SK-N-SH treated with all-trans-retinoic acid at 6 μM for 48 hours (cell line): ENCODE measurements at regions not wholly inside any gene's neighbourhood (a gene's known extent, or its start where the extent isn't known, plus 50 kb on each side); places are given as distances from the start of the nearest gene placed in this dataset.

Experiments
- ATAC-seq: fragments of 200-7000 bp; cut with Tn5 transposase; 3 replicates; pipeline ENCODE4 v1.9.1; 2020; ENCODE audit warnings: mild to moderate bottlenecking, moderate library complexity
- ARNTL ChIP-seq: fragments of 450-650 bp; formaldehyde crosslinking; IDR thresholded peaks from 2 replicates; pipeline ENCODE4 v1.5.0; 2020; ENCODE audit warnings: low read depth, mild to moderate bottlenecking, moderate library complexity, borderline replicate concordance
- BACH2 ChIP-seq: fragments of 250-450 bp; sonication (Bioruptor Pico); IDR thresholded peaks from 2 replicates; pipeline ENCODE4 v1.9.0; 2021; ENCODE audit warnings: mild to moderate bottlenecking, borderline replicate concordance
- CSDC2 ChIP-seq: fragments of 250-450 bp; sonication (Bioruptor Pico); IDR thresholded peaks from 2 replicates; pipeline ENCODE4 v1.5.0; 2020; ENCODE audit warnings: mild to moderate bottlenecking, moderate library complexity
- CSRNP3 ChIP-seq: fragments of 250-450 bp; sonication (Bioruptor Pico); IDR thresholded peaks from 2 replicates; pipeline ENCODE4 v1.5.1; 2021; ENCODE audit warnings: mild to moderate bottlenecking, moderate library complexity
- ESRRG ChIP-seq: fragments of 250-450 bp; sonication (Bioruptor Pico); IDR thresholded peaks from 2 replicates; pipeline ENCODE4 v1.6.1; 2021; ENCODE audit warnings: mild to moderate bottlenecking
- ISL1 ChIP-seq: fragments of 250-450 bp; sonication (Bioruptor Pico); IDR thresholded peaks from 2 replicates; pipeline ENCODE4 v2.1.2; 2022; ENCODE audit warnings: mild to moderate bottlenecking, moderate library complexity
- OSR1 ChIP-seq: fragments of 250-450 bp; sonication (Bioruptor Pico); IDR thresholded peaks from 2 replicates; pipeline ENCODE4 v1.8.0; 2022; ENCODE audit warnings: moderate library complexity, mild to moderate bottlenecking, inconsistent platforms
- PATZ1 ChIP-seq: fragments of 250-450 bp; sonication (Bioruptor Pico); IDR thresholded peaks from 2 replicates; pipeline ENCODE4 v1.8.0; 2020; ENCODE audit warnings: mild to moderate bottlenecking, moderate library complexity, borderline replicate concordance
- POU6F1 ChIP-seq: fragments of 250-450 bp; sonication (Bioruptor Pico); IDR thresholded peaks from 2 replicates; pipeline ENCODE4 v1.8.0; 2021; ENCODE audit warnings: low read depth, mild to moderate bottlenecking, moderate library complexity, borderline replicate concordance
- PPARA ChIP-seq: fragments of 250-450 bp; sonication (Bioruptor Pico); IDR thresholded peaks from 2 replicates; pipeline ENCODE4 v1.5.0; 2020; ENCODE audit warnings: mild to moderate bottlenecking, borderline replicate concordance
- RARB ChIP-seq: fragments of 250-450 bp; sonication (Bioruptor Pico); IDR thresholded peaks from 2 replicates; pipeline ENCODE4 v1.8.0; 2021; ENCODE audit warnings: mild to moderate bottlenecking, moderate library complexity
- SNAI2 ChIP-seq: fragments of 250-450 bp; sonication (Bioruptor Pico); IDR thresholded peaks from 2 replicates; pipeline ENCODE4 v1.5.0; 2020; ENCODE audit warnings: mild to moderate bottlenecking, moderate library complexity
- TCF4 ChIP-seq: fragments of 250-450 bp; sonication (Bioruptor Pico); IDR thresholded peaks from 2 replicates; pipeline ENCODE4 v1.8.0; 2021; ENCODE audit warnings: mild to moderate bottlenecking, moderate library complexity, borderline replicate concordance
- TOX ChIP-seq: fragments of 250-450 bp; sonication (Bioruptor Pico); IDR thresholded peaks from 2 replicates; pipeline ENCODE4 v1.8.0; 2021; ENCODE audit warnings: mild to moderate bottlenecking, moderate library complexity, borderline replicate concordance
- TSHZ2 ChIP-seq: fragments of 250-450 bp; sonication (Bioruptor Pico); IDR thresholded peaks from 2 replicates; pipeline ENCODE4 v1.5.0; 2020; ENCODE audit warnings: mild to moderate bottlenecking, moderate library complexity
- ZC3H10 ChIP-seq: fragments of 250-450 bp; sonication (Bioruptor Pico); IDR thresholded peaks from 2 replicates; pipeline ENCODE4 v1.5.1; 2021; ENCODE audit warnings: mild to moderate bottlenecking, moderate library complexity
- ZFP3 ChIP-seq: fragments of 250-450 bp; sonication (Bioruptor Pico); IDR thresholded peaks from 2 replicates; pipeline ENCODE4 v1.5.0; 2020; ENCODE audit warnings: mild to moderate bottlenecking, moderate library complexity
- ZFP30 ChIP-seq: fragments of 450-650 bp; formaldehyde crosslinking; IDR thresholded peaks from 2 replicates; pipeline ENCODE4 v1.5.0; 2022; ENCODE audit warnings: mild to moderate bottlenecking, moderate library complexity
- ZNF565 ChIP-seq: fragments of 450-650 bp; formaldehyde crosslinking; conservative IDR thresholded peaks from 2 replicates; pipeline ENCODE4 v1.5.0; 2020; ENCODE audit warnings: low read depth, mild to moderate bottlenecking, moderate library complexity
- ZNF70 ChIP-seq: fragments of 450-650 bp; formaldehyde crosslinking; IDR thresholded peaks from 2 replicates; pipeline ENCODE4 v1.5.0; 2020; ENCODE audit warnings: mild to moderate bottlenecking, moderate library complexity

- ATAC-seq = no peak
- no peak for TF ChIP-seq CSDC2 (CRISPR knock-in tag)
- no peak for TF ChIP-seq ZNF70 (CRISPR knock-in tag)
- no peak for TF ChIP-seq ZFP3 (CRISPR knock-in tag)
- no peak for TF ChIP-seq CSRNP3 (CRISPR knock-in tag)
- no peak for TF ChIP-seq ESRRG (CRISPR knock-in tag)
- TF ChIP-seq ISL1 (CRISPR knock-in tag) = no peak
- TF ChIP-seq TCF4 (CRISPR knock-in tag) = no peak
- TF ChIP-seq RARB = no peak
- no peak for TF ChIP-seq ZC3H10 (CRISPR knock-in tag)
- no peak for TF ChIP-seq ZFP30 (CRISPR knock-in tag)
These were observed 536.0 kb downstream of the TNS1 start for GRCh38 chr2:217466805-217467204.

GRCh38 chr2:217466104-217466503 is 536.7 kb downstream of the TNS1 start:
- ATAC-seq = no peak
- no peak for TF ChIP-seq BACH2
- no peak for TF ChIP-seq PPARA
- TF ChIP-seq TOX (CRISPR knock-in tag) = no peak
- no peak for TF ChIP-seq TCF4 (CRISPR knock-in tag)
- no peak for TF ChIP-seq CSRNP3 (CRISPR knock-in tag)
- no peak for TF ChIP-seq RARB
- TF ChIP-seq CSDC2 (CRISPR knock-in tag) = no peak
- no peak for TF ChIP-seq ESRRG (CRISPR knock-in tag)
- no peak for TF ChIP-seq ARNTL
- no peak for TF ChIP-seq ISL1 (CRISPR knock-in tag)
- no peak for TF ChIP-seq POU6F1
- TF ChIP-seq SNAI2 (CRISPR knock-in tag) = no peak

- ATAC-seq = no peak
- TF ChIP-seq ESRRG (CRISPR knock-in tag) = no peak
- no peak for TF ChIP-seq ZNF565 (CRISPR knock-in tag)
- TF ChIP-seq ZC3H10 (CRISPR knock-in tag) = no peak
- TF ChIP-seq ZFP30 (CRISPR knock-in tag) = no peak
- no peak for TF ChIP-seq ISL1 (CRISPR knock-in tag)
- TF ChIP-seq CSRNP3 (CRISPR knock-in tag) = no peak
- no peak for TF ChIP-seq PATZ1
- no peak for TF ChIP-seq ZNF70 (CRISPR knock-in tag)
- TF ChIP-seq ZFP3 (CRISPR knock-in tag) = no peak
- no peak for TF ChIP-seq BACH2
- TF ChIP-seq TSHZ2 (CRISPR knock-in tag) = no peak
- no peak for TF ChIP-seq OSR1 (CRISPR knock-in tag)
These were observed 537.7 kb downstream of the TNS1 start for GRCh38 chr2:217465100-217465499.
